ENCODE measurements at regions not wholly inside any gene's neighbourhood (a gene's known extent, or its start where the extent isn't known, plus 50 kb on each side); places are given as distances from the start of the nearest gene placed in this dataset.

- TF ChIP-seq, protein P1, sequence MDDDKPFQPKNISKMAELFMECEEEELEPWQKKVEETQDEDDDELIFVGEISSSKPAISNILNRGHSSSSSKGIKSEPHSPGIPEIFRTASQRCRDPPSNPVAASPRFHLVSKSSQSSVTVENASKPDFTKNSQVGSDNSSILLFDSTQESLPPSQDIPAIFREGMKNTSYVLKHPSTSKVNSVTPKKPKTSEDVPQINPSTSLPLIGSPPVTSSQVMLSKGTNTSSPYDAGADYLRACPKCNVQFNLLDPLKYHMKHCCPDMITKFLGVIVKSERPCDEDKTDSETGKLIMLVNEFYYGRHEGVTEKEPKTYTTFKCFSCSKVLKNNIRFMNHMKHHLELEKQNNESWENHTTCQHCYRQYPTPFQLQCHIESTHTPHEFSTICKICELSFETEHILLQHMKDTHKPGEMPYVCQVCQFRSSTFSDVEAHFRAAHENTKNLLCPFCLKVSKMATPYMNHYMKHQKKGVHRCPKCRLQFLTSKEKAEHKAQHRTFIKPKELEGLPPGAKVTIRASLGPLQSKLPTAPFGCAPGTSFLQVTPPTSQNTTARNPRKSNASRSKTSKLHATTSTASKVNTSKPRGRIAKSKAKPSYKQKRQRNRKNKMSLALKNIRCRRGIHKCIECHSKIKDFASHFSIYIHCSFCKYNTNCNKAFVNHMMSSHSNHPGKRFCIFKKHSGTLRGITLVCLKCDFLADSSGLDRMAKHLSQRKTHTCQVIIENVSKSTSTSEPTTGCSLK (tag by site-specific recombination; IDR thresholded peaks at IDR 0.05) = no peak
- TF ChIP-seq OSR2 (tag by site-specific recombination; IDR thresholded peaks at IDR 0.05) (no peak), ZNF561 (tag by site-specific recombination; IDR thresholded peaks at IDR 0.05; ENCODE audit: borderline replicate concordance) (0 out of 2 replicates have a peak, but pooled peaks have one; percentile 48), ZBTB10 (tag by site-specific recombination; IDR thresholded peaks at IDR 0.05) (no peak), HOXA7 (CRISPR knock-in tag; IDR thresholded peaks at IDR 0.05; ENCODE audit: borderline replicate concordance) (no peak), ZNF548 (tag by site-specific recombination; IDR thresholded peaks at IDR 0.05) (no peak), ZNF664 (tag by site-specific recombination; IDR thresholded peaks at IDR 0.05) (no peak), ZNF10 (tag by site-specific recombination; IDR thresholded peaks at IDR 0.05) (no peak), ZNF707 (tag by site-specific recombination; IDR thresholded peaks at IDR 0.05) (no peak), ZNF501 (tag by site-specific recombination; IDR thresholded peaks at IDR 0.05) (0 out of 2 replicates have a peak, but pooled peaks have one; percentile 61), ZNF791 (tag by site-specific recombination; IDR thresholded peaks at IDR 0.05) (no peak), ZNF677 (tag by site-specific recombination; IDR thresholded peaks at IDR 0.05) (no peak), ZNF23 (tag by site-specific recombination; IDR thresholded peaks at IDR 0.05; ENCODE audit: borderline replicate concordance) (no peak), ZBTB17 (tag by site-specific recombination; IDR thresholded peaks at IDR 0.05) (0 out of 2 replicates have a peak, but pooled peaks have one; percentile 19), SCRT1 (tag by site-specific recombination; IDR thresholded peaks at IDR 0.05; ENCODE audit: borderline replicate concordance) (no peak), ZNF398 (tag by site-specific recombination; IDR thresholded peaks at IDR 0.05) (no peak), IKZF3 (tag by site-specific recombination; IDR thresholded peaks at IDR 0.05) (peak; percentile 57), ZSCAN23 (tag by site-specific recombination; IDR thresholded peaks at IDR 0.05) (no peak), ZNF423 (tag by site-specific recombination; IDR thresholded peaks at IDR 0.05) (no peak), RBAK (tag by site-specific recombination; IDR thresholded peaks at IDR 0.05) (no peak), ZNF221 (tag by site-specific recombination; IDR thresholded peaks at IDR 0.05; ENCODE audit: borderline replicate concordance) (no peak), EGR2 (tag by site-specific recombination; IDR thresholded peaks at IDR 0.05; ENCODE audit: low read depth) (no peak), ZFHX2 (tag by site-specific recombination; conservative IDR thresholded peaks at IDR 0.05) (no peak), ZNF514 (tag by site-specific recombination; IDR thresholded peaks at IDR 0.05) (no peak), ZNF211 (tag by site-specific recombination; IDR thresholded peaks at IDR 0.05; ENCODE audit: low read depth) (no peak), ZNF2 (tag by site-specific recombination; IDR thresholded peaks at IDR 0.05) (peak; percentile 77; the same call in 1 of the 2 replicates), ZEB2 (tag by site-specific recombination; IDR thresholded peaks at IDR 0.05) (no peak)
- TF ChIP-seq, protein P2, sequence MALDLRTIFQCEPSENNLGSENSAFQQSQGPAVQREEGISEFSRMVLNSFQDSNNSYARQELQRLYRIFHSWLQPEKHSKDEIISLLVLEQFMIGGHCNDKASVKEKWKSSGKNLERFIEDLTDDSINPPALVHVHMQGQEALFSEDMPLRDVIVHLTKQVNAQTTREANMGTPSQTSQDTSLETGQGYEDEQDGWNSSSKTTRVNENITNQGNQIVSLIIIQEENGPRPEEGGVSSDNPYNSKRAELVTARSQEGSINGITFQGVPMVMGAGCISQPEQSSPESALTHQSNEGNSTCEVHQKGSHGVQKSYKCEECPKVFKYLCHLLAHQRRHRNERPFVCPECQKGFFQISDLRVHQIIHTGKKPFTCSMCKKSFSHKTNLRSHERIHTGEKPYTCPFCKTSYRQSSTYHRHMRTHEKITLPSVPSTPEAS (tag by site-specific recombination; IDR thresholded peaks at IDR 0.05) = 0 out of 2 replicates have a peak, but pooled peaks have one; percentile 12
- TF ChIP-seq, protein P3, sequence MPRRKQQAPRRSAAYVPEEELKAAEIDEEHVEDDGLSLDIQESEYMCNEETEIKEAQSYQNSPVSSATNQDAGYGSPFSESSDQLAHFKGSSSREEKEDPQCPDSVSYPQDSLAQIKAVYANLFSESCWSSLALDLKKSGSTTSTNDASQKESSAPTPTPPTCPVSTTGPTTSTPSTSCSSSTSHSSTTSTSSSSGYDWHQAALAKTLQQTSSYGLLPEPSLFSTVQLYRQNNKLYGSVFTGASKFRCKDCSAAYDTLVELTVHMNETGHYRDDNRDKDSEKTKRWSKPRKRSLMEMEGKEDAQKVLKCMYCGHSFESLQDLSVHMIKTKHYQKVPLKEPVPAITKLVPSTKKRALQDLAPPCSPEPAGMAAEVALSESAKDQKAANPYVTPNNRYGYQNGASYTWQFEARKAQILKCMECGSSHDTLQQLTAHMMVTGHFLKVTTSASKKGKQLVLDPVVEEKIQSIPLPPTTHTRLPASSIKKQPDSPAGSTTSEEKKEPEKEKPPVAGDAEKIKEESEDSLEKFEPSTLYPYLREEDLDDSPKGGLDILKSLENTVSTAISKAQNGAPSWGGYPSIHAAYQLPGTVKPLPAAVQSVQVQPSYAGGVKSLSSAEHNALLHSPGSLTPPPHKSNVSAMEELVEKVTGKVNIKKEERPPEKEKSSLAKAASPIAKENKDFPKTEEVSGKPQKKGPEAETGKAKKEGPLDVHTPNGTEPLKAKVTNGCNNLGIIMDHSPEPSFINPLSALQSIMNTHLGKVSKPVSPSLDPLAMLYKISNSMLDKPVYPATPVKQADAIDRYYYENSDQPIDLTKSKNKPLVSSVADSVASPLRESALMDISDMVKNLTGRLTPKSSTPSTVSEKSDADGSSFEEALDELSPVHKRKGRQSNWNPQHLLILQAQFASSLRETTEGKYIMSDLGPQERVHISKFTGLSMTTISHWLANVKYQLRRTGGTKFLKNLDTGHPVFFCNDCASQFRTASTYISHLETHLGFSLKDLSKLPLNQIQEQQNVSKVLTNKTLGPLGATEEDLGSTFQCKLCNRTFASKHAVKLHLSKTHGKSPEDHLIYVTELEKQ (tag by site-specific recombination; IDR thresholded peaks at IDR 0.05; ENCODE audit: borderline replicate concordance) = no peak
Observed at GRCh38 chr1:184805667-184806295, 51.1 kb upstream of the EDEM3 start (continued).
